NCI-H1417 treated with DMSO at 0.1 percent for 48 hours (cell line): ENCODE measurements at regions not wholly inside any gene's neighbourhood (a gene's known extent, or its start where the extent isn't known, plus 50 kb on each side); places are given as distances from the start of the nearest gene placed in this dataset.
"Not testable (repeated sequence)": the region's sequence is repeated elsewhere in the genome, so short reads cannot be mapped to it uniquely, and the experiment has no call there.

Experiments used
- DNase-seq: peaks from one replicate; lab custom pipeline; 2025; lab: John Stamatoyannopoulos, UW

- no peak for DNase-seq
Observed at GRCh38 chr16:16938009-16938408, 532.8 kb downstream of the XYLT1 start.

- DNase-seq, result no peak
Observed at GRCh38 chr16:16938980-16939379, 531.8 kb downstream of the XYLT1 start.

- DNase-seq, result no peak
Observed at GRCh38 chr16:16940351-16940750, 530.4 kb downstream of the XYLT1 start.

GRCh38 chr16:16942849-16943248, 527.9 kb downstream of the XYLT1 start:
- not testable (repeated sequence) for DNase-seq

GRCh38 chr16:16945207-16945606, 525.6 kb downstream of the XYLT1 start:
- no peak for DNase-seq

GRCh38 chr16:16956376-16956775, 514.4 kb downstream of the XYLT1 start:
- DNase-seq, result no peak

- no peak for DNase-seq
Observed at GRCh38 chr16:16960785-16961184, 510.0 kb downstream of the XYLT1 start.

- no peak for DNase-seq
Observed at GRCh38 chr16:16966439-16966838, 504.3 kb downstream of the XYLT1 start.

GRCh38 chr16:16971042-16971441, 499.7 kb downstream of the XYLT1 start:
- DNase-seq, result no peak

GRCh38 chr16:16972831-16973230, 497.9 kb downstream of the XYLT1 start:
- no peak for DNase-seq

GRCh38 chr16:16973707-16974591, 496.8 kb downstream of the XYLT1 start:
- DNase-seq, result no peak

- no peak for DNase-seq
Observed at GRCh38 chr16:16982614-16983013, 488.1 kb downstream of the XYLT1 start.

- no peak for DNase-seq
Observed at GRCh38 chr16:16983582-16983981, 487.2 kb downstream of the XYLT1 start.

- DNase-seq, result not testable (repeated sequence)
Observed at GRCh38 chr16:16984091-16984490, 486.7 kb downstream of the XYLT1 start.

GRCh38 chr16:16985707-16986106, 485.1 kb downstream of the XYLT1 start:
- DNase-seq, result no peak

- no peak for DNase-seq
Observed at GRCh38 chr16:16988963-16989362, 481.8 kb downstream of the XYLT1 start.

GRCh38 chr16:16989368-16989767, 481.4 kb downstream of the XYLT1 start:
- DNase-seq, result no peak

GRCh38 chr16:16991711-16992110, 479.0 kb downstream of the XYLT1 start:
- DNase-seq, result no peak

GRCh38 chr16:16992975-16993765, 477.6 kb downstream of the XYLT1 start:
- no peak for DNase-seq

GRCh38 chr16:16994831-16995230, 475.9 kb downstream of the XYLT1 start:
- DNase-seq, result no peak

GRCh38 chr16:16996827-16997226, 473.9 kb downstream of the XYLT1 start:
- no peak for DNase-seq

- no peak for DNase-seq
Observed at GRCh38 chr16:16997349-16997748, 473.4 kb downstream of the XYLT1 start.

- no peak for DNase-seq
Observed at GRCh38 chr16:17001471-17001870, 469.3 kb downstream of the XYLT1 start.
